T-cell (primary cell): ENCODE measurements at regions not wholly inside any gene's neighbourhood (a gene's known extent, or its start where the extent isn't known, plus 50 kb on each side); places are given as distances from the start of the nearest gene placed in this dataset.

Experiments used
- ATAC-seq, 4 experiments: fragments of 200-7000 bp in 3 of 4; fragments of 150-1000 bp in 1 of 4; cut with Tn5 transposase; replicated peaks in 1 of 4; 1 replicate in 3 of 4; 2 replicates in 1 of 4; pipeline ENCODE4 v1.10.0; 2021; ENCODE audit warnings: moderate library complexity in 3 of 4, mild to moderate bottlenecking in 2 of 4, moderate number of reproducible peaks in 1 of 4
- CTCF ChIA-PET, 2 donors: fragments of 300-600 bp; sonication (Branson Sonifier 250); formaldehyde crosslinking; loops; one replicate each; lab custom pipeline; 2022; ENCODE audit warnings: antibody characterized with exemption in 2 of 2; lab: Charles Lee
- POLR2A ChIA-PET, 2 donors: fragments of 300-600 bp; sonication (Branson Sonifier 250); formaldehyde crosslinking; loops; one replicate each; lab custom pipeline; 2022; ENCODE audit warnings: antibody characterized with exemption in 2 of 2; lab: Charles Lee
- DNase-seq, 35 experiments: peaks; one replicate each; pipeline versions ENCODE4 v3.0.0 to v3.0.0-alpha.2; 2013 to 2023
- H3K27ac ChIP-seq: one replicate; pipeline ENCODE4 v1.5.1; 2013; ENCODE audit warnings: low read length
- H3K27me3 ChIP-seq, 2 experiments: replicated peaks in 1 of 2; 1 replicate in 1 of 2; 2 replicates in 1 of 2; pipeline versions ENCODE4 v1.6.1 to v1.7.0; 2013; ENCODE audit warnings: low read length in 1 of 2, mixed read lengths in 1 of 2; ENCODE audit not compliant: control insufficient read depth in 2 of 2, insufficient read depth in 2 of 2; ENCODE audit errors: extremely low read depth in 1 of 2
- H3K36me3 ChIP-seq, 2 donors: 1 replicate in 1 of 2; 2 replicates in 1 of 2; pipeline versions ENCODE4 v1.6.1 to v1.7.0; 2013; ENCODE audit warnings: low read length in 1 of 2; ENCODE audit not compliant: control insufficient read depth in 2 of 2, insufficient read depth in 1 of 2; ENCODE audit errors: extremely low read depth in 1 of 2
- H3K4me1 ChIP-seq, 2 experiments: 1 replicate in 1 of 2; 2 replicates in 1 of 2; pipeline versions ENCODE4 v1.6.1 to v1.7.0; 2013; ENCODE audit warnings: low read length in 2 of 2, mixed read lengths in 1 of 2; ENCODE audit not compliant: insufficient read depth in 2 of 2, control insufficient read depth in 1 of 2; ENCODE audit errors: extremely low read depth in 1 of 2
- H3K4me3 ChIP-seq, 2 donors: 1 replicate in 1 of 2; 2 replicates in 1 of 2; pipeline versions ENCODE4 v1.5.1 to v1.7.0; 2013; ENCODE audit warnings: mild to moderate bottlenecking in 2 of 2, low read length in 1 of 2, moderate library complexity in 1 of 2; ENCODE audit not compliant: control insufficient read depth in 1 of 2; ENCODE audit errors: extremely low read depth in 1 of 2
- H3K9me3 ChIP-seq: 2 replicates; pipeline ENCODE4 v1.7.0; 2013
- H3K27ac Mint-ChIP-seq, 2 donors: one replicate each; pipeline ENCODE4 v1.8.0; 2020 to 2021; ENCODE audit warnings: mild to moderate bottlenecking in 2 of 2, mixed read lengths in 2 of 2
- H3K27me3 Mint-ChIP-seq, 2 donors: one replicate each; pipeline ENCODE4 v1.8.0; 2021 to 2022; ENCODE audit warnings: mixed read lengths in 2 of 2
- H3K36me3 Mint-ChIP-seq: one replicate; pipeline ENCODE4 v1.8.0; 2021; ENCODE audit warnings: mixed read lengths
- H3K4me1 Mint-ChIP-seq, 3 donors: one replicate each; pipeline ENCODE4 v1.8.0; 2020 to 2022; ENCODE audit warnings: mixed read lengths in 3 of 3, mild to moderate bottlenecking in 1 of 3
- H3K4me3 Mint-ChIP-seq, 3 donors: one replicate each; pipeline ENCODE4 v1.8.0; 2020 to 2022; ENCODE audit warnings: mild to moderate bottlenecking in 3 of 3, mixed read lengths in 3 of 3, moderate library complexity in 3 of 3
- H3K9me3 Mint-ChIP-seq, 3 donors: one replicate each; pipeline ENCODE4 v1.8.0; 2020 to 2022; ENCODE audit warnings: mixed read lengths in 3 of 3
- WGBS: methylation state at CpG from one replicate; pipeline ENCODE4 v1.1.5; 2013; ENCODE audit warnings: missing lambda C conversion rate; ENCODE audit not compliant: insufficient coverage; 5-methylcytosine and 5-hydroxymethylcytosine counted together

DNA sequence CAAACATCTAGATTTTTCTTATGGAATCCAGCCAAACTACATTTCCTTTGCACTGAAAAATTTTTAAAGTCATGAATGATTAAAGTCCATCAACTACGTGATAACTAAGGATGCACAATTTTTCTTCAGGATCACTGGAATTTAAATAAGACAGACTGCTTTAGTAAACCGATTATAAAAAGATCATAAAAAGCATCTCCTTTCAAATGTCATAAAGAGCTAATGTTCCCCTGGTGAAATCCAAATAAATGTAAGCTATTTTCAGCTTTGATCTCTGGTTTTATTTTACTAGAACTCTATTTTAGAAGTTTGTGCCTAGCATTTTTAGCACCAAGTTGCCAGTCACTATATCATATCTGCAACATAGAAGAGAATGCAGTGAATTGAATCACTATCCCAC is 460.8 kb downstream of the RFC3 start:
- Mint-ChIP-seq H3K9me3 (peaks cover 3 to 12% (median 6%) of the 10 kb centered on the region in 3 donors), H3K4me1 (no peaks in the 10 kb centered on the region), H3K4me3 (no peak overlapping the region), H3K27me3 (no peaks in the 10 kb centered on the region), H3K36me3 (no peaks in the 10 kb centered on the region), H3K27ac (no peak overlapping the region)
- WGBS: no CpG with 5 or more reads among the region's 2 CpGs
- H3K9me3 ChIP-seq: no peaks in the 10 kb centered on the region
- no peaks in the 10 kb centered on the region for H3K36me3 ChIP-seq
- ATAC-seq: no peak
- H3K27ac ChIP-seq: no peak overlapping the region
- no peaks in the 10 kb centered on the region for H3K27me3 ChIP-seq
- ChIA-PET CTCF (interaction anchor here in 1 of 2 donors (0.5 kb wide), 1 partner anchor 115 kb away, joined by 3 read pairs; no protein-coding TSS in a partner anchor), POLR2A (interaction anchor here in 1 of 2 donors (0.6 kb wide), 1 partner anchor 9 kb away, joined by 9 read pairs; no protein-coding TSS in a partner anchor)
- no peaks in the 10 kb centered on the region for H3K4me1 ChIP-seq
- no peak for DNase-seq
- no peak overlapping the region for H3K4me3 ChIP-seq

DNA sequence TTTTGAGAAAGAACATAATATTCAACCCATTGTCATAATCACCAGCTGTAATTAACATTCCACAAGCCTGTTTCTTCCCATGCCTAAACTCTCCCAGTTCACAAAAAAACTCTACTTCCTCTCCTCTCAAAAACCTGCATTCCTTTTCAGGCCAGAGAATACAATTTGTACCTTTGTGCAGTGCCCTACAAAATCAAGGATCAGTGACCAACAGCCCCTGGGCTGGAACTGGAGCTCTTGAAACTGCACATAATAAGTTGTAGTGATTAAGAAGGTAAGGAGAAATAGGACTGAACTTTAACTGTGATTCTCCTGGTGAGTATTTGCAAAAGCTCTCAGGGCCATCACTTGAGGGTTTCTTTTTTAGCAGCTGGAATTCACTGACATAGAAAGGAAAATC is 472.7 kb downstream of the RFC3 start:
- H3K4me3 Mint-ChIP-seq: no peak overlapping the region
- DNase-seq (no peak), ATAC-seq (no peak)
- no peaks in the 10 kb centered on the region for H3K9me3 ChIP-seq
- H3K27me3 Mint-ChIP-seq: no peaks in the 10 kb centered on the region
- H3K27ac Mint-ChIP-seq: no peak overlapping the region
- no peaks in the 10 kb centered on the region for H3K27me3 ChIP-seq
- CTCF ChIA-PET: no interaction called here
- POLR2A ChIA-PET: no interaction called here
- H3K36me3 ChIP-seq: no peaks in the 10 kb centered on the region
- peaks cover 0 to 10% (median 2%) of the 10 kb centered on the region in 3 donors for H3K9me3 Mint-ChIP-seq
- H3K4me3 ChIP-seq: no peak overlapping the region
- no peak overlapping the region for H3K27ac ChIP-seq
- no peaks in the 10 kb centered on the region for H3K4me1 ChIP-seq
- no peaks in the 10 kb centered on the region for H3K4me1 Mint-ChIP-seq
- H3K36me3 Mint-ChIP-seq: no peaks in the 10 kb centered on the region

DNA sequence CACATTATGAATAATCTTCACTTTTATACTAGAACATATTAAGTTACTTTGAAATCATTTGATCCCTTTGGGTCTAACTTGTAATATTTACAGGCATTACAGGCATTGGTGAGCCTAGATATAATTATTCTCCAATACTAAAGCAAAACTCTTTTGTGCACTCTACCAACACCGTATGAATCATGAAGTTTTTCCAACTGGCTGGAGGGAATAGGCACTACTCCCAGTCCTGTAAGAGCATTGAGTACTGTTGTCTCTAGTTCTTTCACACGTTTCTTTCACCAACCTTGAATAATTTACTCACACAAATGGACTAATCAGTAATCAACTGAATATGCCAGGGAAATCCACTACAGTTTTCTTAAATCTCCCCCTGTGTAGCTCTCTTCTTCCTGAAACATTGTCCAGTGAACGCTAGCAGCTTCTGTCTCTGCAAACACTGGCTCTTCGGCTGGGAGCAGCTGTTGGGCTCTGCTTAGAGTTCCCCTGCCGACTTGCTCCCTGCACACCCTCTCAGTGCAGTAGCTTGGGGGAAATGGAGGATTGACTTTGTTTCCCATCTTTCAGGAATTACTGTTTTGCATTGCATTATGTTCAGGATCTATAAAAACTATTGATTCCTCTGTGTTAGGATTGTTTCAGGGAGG is 476.7 kb downstream of the RFC3 start:
- no peak for DNase-seq
- Mint-ChIP-seq H3K27ac (no peak overlapping the region), H3K9me3 (peaks cover 0 to 4% (median 0%) of the 10 kb centered on the region in 3 donors), H3K36me3 (no peaks in the 10 kb centered on the region), H3K4me1 (no peaks in the 10 kb centered on the region), H3K4me3 (no peak overlapping the region), H3K27me3 (no peaks in the 10 kb centered on the region)
- no peak overlapping the region for H3K4me3 ChIP-seq
- ChIA-PET POLR2A (no interaction called here), CTCF (no interaction called here)
- no peak overlapping the region for H3K27ac ChIP-seq
- no peaks in the 10 kb centered on the region for H3K36me3 ChIP-seq
- no peaks in the 10 kb centered on the region for H3K27me3 ChIP-seq
- no peaks in the 10 kb centered on the region for H3K4me1 ChIP-seq
- WGBS: 51% methylated on average over 2 of the region's 5 CpGs
- no peaks in the 10 kb centered on the region for H3K9me3 ChIP-seq
- ATAC-seq: no peak

DNA sequence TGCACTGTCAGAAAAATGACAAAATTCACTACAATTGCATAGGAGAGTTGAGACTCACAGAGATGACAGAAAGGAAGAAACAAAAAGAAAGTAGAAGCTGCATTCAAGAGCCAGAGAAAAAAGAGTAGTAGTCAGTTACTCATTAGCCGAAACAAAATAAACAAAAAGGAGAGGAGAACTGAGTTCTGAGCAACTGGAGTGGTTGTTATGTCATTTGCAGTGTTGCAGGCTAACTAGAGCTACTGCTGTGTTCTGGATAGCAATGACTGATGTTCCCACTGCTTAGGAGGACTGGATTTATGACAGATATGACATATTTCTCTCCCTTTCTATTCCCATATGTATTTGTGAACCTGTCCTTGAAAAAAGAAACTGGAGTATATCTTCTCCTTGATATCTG is 482.6 kb downstream of the RFC3 start:
- POLR2A ChIA-PET: no interaction called here
- H3K9me3 Mint-ChIP-seq: peaks cover 7 to 13% (median 10%) of the 10 kb centered on the region in 3 donors
- no peak overlapping the region for H3K4me3 ChIP-seq
- H3K9me3 ChIP-seq: no peaks in the 10 kb centered on the region
- 56% methylated on average over 1 of the region's 1 CpG for WGBS
- H3K27me3 Mint-ChIP-seq: no peaks in the 10 kb centered on the region
- no peaks in the 10 kb centered on the region for H3K4me1 ChIP-seq
- no peaks in the 10 kb centered on the region for H3K36me3 Mint-ChIP-seq
- H3K36me3 ChIP-seq: no peaks in the 10 kb centered on the region
- no peak for DNase-seq
- H3K4me1 Mint-ChIP-seq: no peaks in the 10 kb centered on the region
- ATAC-seq: no peak
- no peak overlapping the region for H3K27ac ChIP-seq
- no peak overlapping the region for H3K4me3 Mint-ChIP-seq
- CTCF ChIA-PET: no interaction called here
- no peaks in the 10 kb centered on the region for H3K27me3 ChIP-seq
- no peak overlapping the region for H3K27ac Mint-ChIP-seq

DNA sequence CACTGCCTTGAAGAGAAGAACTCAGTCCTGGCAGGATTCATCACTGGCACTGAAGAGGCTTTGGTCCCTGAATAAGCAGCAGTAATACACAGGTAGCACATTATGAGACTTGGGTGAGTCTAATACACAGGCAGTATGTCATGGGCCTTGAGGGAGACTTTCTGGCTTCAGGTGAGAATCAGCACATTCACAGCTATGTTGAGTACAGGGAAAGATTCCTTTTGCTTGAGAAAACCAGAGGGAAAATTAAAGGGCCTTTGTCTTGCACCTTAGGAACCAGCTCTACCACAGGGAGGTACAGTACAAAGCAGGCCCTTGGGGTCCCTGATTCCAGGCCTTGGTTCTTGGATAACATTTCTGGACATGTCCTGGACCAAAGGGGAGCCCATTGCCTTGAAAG is 484.6 kb downstream of the RFC3 start:
- Mint-ChIP-seq H3K27ac (no peak overlapping the region), H3K36me3 (no peaks in the 10 kb centered on the region), H3K4me1 (no peaks in the 10 kb centered on the region), H3K9me3 (peaks cover 7 to 17% (median 13%) of the 10 kb centered on the region in 3 donors), H3K27me3 (no peaks in the 10 kb centered on the region), H3K4me3 (no peak overlapping the region)
- CTCF ChIA-PET: no interaction called here
- Histone ChIP-seq H3K27ac (no peak overlapping the region), H3K4me3 (no peak overlapping the region), H3K4me1 (no peaks in the 10 kb centered on the region), H3K36me3 (no peaks in the 10 kb centered on the region), H3K27me3 (no peaks in the 10 kb centered on the region), H3K9me3 (no peaks in the 10 kb centered on the region)
- DNase-seq (no peak), ATAC-seq (no peak)
- POLR2A ChIA-PET: no interaction called here

DNA sequence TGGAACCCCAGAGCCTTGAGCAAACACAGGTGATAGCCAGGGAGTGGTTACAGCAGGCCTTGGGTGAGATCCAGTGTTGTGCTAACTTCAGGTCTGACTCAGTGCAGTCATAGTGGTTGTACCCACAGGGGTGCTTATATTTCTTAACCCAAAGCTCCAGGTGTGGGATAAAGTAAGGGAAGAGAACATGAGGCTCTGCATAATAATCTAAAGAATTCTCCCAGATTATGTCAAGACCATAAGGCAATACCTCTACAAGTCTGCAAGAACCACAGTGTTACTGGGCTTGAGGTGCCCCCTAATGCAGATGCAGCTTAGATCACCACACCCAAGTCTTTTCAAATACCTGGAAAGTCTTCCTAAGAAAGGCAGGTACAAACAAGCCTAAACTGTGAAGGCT is 485.4 kb downstream of the RFC3 start:
- no peak for ATAC-seq
- Histone ChIP-seq H3K4me3 (no peak overlapping the region), H3K27ac (no peak overlapping the region), H3K36me3 (no peaks in the 10 kb centered on the region), H3K4me1 (no peaks in the 10 kb centered on the region), H3K27me3 (no peaks in the 10 kb centered on the region), H3K9me3 (no peaks in the 10 kb centered on the region)
- ChIA-PET CTCF (no interaction called here), POLR2A (no interaction called here)
- no peaks in the 10 kb centered on the region for H3K36me3 Mint-ChIP-seq
- no peaks in the 10 kb centered on the region for H3K27me3 Mint-ChIP-seq
- no peaks in the 10 kb centered on the region for H3K4me1 Mint-ChIP-seq
- no peak for DNase-seq
- no peak overlapping the region for H3K4me3 Mint-ChIP-seq
- H3K27ac Mint-ChIP-seq: no peak overlapping the region
- peaks cover 7 to 17% (median 13%) of the 10 kb centered on the region in 3 donors for H3K9me3 Mint-ChIP-seq

DNA sequence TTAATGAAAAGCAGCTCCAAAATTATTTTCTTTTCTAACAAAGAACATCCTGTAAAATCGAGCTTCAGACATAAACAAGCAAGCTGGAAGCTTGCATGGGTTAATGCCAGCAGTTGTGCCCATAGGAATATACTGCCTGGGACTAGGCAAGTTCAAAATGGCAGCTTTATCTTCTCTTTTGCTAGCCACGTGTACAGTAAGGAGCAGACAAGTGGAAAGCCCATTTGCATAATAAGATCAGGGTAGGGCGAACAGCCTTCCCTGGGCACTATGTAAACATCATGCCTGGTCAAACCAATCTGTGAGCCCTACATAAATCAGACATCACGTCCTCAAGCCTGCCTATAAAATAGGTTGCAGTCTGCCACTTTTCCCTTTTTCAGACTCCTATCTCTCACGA is 489.7 kb downstream of the RFC3 start:
- WGBS: 71% methylated on average over 5 of the region's 5 CpGs
- POLR2A ChIA-PET: no interaction called here
- H3K27ac Mint-ChIP-seq: no peak overlapping the region

More for the DNA sequence above, 489.7 kb downstream of the RFC3 start:
- H3K4me1 Mint-ChIP-seq: no peaks in the 10 kb centered on the region
- Histone ChIP-seq H3K27me3 (no peaks in the 10 kb centered on the region), H3K27ac (no peak overlapping the region), H3K9me3 (no peaks in the 10 kb centered on the region), H3K36me3 (no peaks in the 10 kb centered on the region), H3K4me1 (no peaks in the 10 kb centered on the region), H3K4me3 (no peak overlapping the region)
- no peak overlapping the region for H3K4me3 Mint-ChIP-seq
- no peak for ATAC-seq
- CTCF ChIA-PET: no interaction called here
- peaks cover 7 to 16% (median 13%) of the 10 kb centered on the region in 3 donors for H3K9me3 Mint-ChIP-seq
- no peak for DNase-seq
- H3K27me3 Mint-ChIP-seq: no peaks in the 10 kb centered on the region
- H3K36me3 Mint-ChIP-seq: no peaks in the 10 kb centered on the region
